H7 (cell line): ENCODE measurements at regions not wholly inside any gene's neighbourhood (a gene's known extent, or its start where the extent isn't known, plus 50 kb on each side); places are given as distances from the start of the nearest gene placed in this dataset.

Source experiments
- DNase-seq: peaks from one replicate; pipeline ENCODE4 v3.0.0; 2012
- H3K27me3 ChIP-seq: 2 replicates; pipeline ENCODE4 v1.6.0; 2011; ENCODE audit warnings: mild to moderate bottlenecking, low read length; ENCODE audit not compliant: control insufficient read depth, insufficient read depth
- H3K36me3 ChIP-seq: replicated peaks from 2 replicates; pipeline ENCODE4 v1.5.1; 2011; ENCODE audit warnings: low read length; ENCODE audit not compliant: control insufficient read depth, insufficient read depth
- H3K4me3 ChIP-seq: 2 replicates; pipeline ENCODE4 v1.5.1; 2011; ENCODE audit warnings: low read depth, mild to moderate bottlenecking, control low read depth, low read length, moderate library complexity; ENCODE audit not compliant: insufficient read depth

DNA sequence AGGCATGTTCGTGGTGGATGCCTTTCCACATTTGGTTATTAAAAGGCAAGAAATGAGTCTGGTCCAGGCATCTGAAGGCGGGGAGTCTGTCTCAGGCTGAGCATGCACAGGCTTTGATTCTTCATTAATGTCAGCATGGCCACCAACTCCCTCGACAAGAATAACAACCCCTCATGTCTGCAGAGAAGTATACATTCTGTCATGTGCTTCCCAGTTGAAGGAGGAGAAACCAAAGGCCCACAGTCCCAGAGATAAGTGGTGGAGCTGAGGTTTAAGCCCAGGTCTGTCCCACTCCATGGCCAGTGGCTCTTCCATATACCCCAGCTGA is 61.6 kb upstream of the LAPTM5 start:
- DNase-seq = no peak
- H3K27me3 ChIP-seq = peaks cover 6% of the 10 kb centered on the region
- H3K36me3 ChIP-seq = no peaks in the 10 kb centered on the region
- H3K4me3 ChIP-seq = no peak overlapping the region

GRCh38 chr1:30818568-30819243 is 61.1 kb upstream of the LAPTM5 start:
- H3K36me3 ChIP-seq = no peaks in the 10 kb centered on the region
- no peak for DNase-seq
- peaks cover 6% of the 10 kb centered on the region for H3K27me3 ChIP-seq
- H3K4me3 ChIP-seq = no peak overlapping the region

GRCh38 chr1:30817548-30817947 is 60.0 kb upstream of the LAPTM5 start:
- H3K36me3 ChIP-seq = no peaks in the 10 kb centered on the region
- no peak for DNase-seq
- no peaks in the 10 kb centered on the region; the same call in 1 of the 2 replicates for H3K27me3 ChIP-seq
- no peak overlapping the region for H3K4me3 ChIP-seq

GRCh38 chr1:30817077-30817438 is 59.5 kb upstream of the LAPTM5 start:
- H3K4me3 ChIP-seq = no peak overlapping the region
- no peaks in the 10 kb centered on the region for H3K36me3 ChIP-seq
- no peak for DNase-seq

GRCh38 chr1:30816211-30817076 is 58.9 kb upstream of the LAPTM5 start:
- no peaks in the 10 kb centered on the region for H3K36me3 ChIP-seq
- no peak overlapping the region for H3K4me3 ChIP-seq
- peak; percentile 96 for DNase-seq
- no peaks in the 10 kb centered on the region; the same call in 1 of the 2 replicates for H3K27me3 ChIP-seq

More at GRCh38 chr1:30817077-30817438, 59.5 kb upstream of the LAPTM5 start:
- no peaks in the 10 kb centered on the region; the same call in 1 of the 2 replicates for H3K27me3 ChIP-seq

GRCh38 chr1:30815556-30815955 is 58.0 kb upstream of the LAPTM5 start:
- H3K36me3 ChIP-seq = no peaks in the 10 kb centered on the region
- H3K4me3 ChIP-seq = no peak overlapping the region
- no peaks in the 10 kb centered on the region; the same call in 1 of the 2 replicates for H3K27me3 ChIP-seq
- no peak for DNase-seq

DNA sequence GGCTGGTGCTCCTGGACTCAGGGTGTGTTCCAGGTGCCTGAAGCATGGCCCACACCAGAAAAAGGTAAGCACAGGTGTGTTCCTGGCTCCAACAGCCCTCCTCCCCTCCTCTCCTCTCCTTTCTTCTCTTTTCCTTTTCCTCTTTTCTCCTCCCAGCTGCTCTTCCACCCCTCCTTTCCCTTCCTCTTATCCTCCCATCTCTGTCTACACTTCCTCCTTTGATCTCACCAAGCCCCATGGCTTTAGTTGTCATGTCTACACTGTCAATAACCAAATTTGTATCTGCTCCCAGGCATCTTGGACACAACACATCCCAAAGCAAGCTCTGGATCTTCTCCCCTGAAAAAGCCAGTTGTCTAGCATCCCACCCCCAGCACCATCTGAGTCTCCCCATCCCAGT is 56.7 kb upstream of the LAPTM5 start:
- H3K4me3 ChIP-seq = no peak overlapping the region
- H3K36me3 ChIP-seq = no peaks in the 10 kb centered on the region
- DNase-seq = no peak
- no peaks in the 10 kb centered on the region; the same call in 1 of the 2 replicates for H3K27me3 ChIP-seq

DNA sequence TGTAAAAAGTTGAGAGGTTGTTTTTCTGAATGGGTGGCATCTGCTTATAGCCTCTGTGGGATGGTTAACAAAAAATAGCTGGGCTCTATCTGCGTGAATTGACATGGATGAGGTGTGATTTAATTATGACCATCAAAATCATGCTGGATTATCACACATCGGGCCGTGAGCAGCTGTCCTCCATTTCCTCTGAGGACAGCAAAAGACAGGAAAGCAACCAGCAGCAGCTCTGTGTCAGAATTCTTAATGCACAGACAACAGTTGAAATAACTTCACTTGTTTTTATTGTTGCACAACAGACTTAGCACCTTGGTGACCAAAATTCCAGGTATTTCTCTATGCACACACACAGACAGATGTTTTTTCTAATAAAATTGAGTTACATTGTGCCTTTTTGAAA is 54.5 kb upstream of the LAPTM5 start:
- no peaks in the 10 kb centered on the region; the same call in 1 of the 2 replicates for H3K27me3 ChIP-seq
- no peak overlapping the region for H3K4me3 ChIP-seq
- H3K36me3 ChIP-seq = no peaks in the 10 kb centered on the region
- no peak for DNase-seq

- Histone ChIP-seq H3K27me3 (no peaks in the 10 kb centered on the region; the same call in 1 of the 2 replicates), H3K36me3 (no peaks in the 10 kb centered on the region), H3K4me3 (no peak overlapping the region)
- DNase-seq = no peak
These were observed 53.6 kb upstream of the LAPTM5 start for GRCh38 chr1:30811187-30811586.

DNA sequence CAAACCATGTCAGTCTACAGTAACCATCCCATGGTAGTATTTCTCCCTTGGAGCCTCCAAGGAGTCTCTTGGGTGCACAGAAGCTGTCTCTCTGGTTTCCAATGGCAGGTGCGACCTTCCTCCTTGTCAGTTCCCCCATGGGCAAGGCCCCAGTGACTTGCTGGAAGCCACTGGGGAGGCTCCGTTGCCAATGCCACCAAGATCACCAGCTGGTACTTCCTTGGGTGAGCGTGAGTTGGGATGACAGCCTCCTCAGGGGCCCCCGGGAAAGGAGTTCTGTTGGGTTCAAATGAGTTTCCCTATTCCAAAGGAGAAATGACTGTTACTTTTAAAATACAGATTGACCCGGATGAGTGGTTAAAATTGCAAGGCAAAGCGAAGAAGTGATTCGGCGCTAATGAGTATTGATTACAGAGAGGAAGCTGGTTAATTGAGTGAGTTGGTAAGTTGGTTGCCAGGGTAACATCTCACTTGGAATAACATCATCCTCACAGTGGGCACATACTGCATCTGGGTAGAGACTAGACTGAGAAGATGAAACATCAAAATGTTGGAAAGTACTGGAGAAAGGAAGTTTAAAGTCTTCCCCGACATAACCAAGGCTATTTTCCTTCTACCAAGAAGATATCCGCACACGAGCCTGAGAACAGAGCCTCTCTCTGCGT is 53.0 kb upstream of the LAPTM5 start:
- H3K4me3 ChIP-seq = no peak overlapping the region
- DNase-seq = no peak
- no peaks in the 10 kb centered on the region for H3K36me3 ChIP-seq
- H3K27me3 ChIP-seq = no peaks in the 10 kb centered on the region; the same call in 1 of the 2 replicates

GRCh38 chr1:30809514-30810263 is 52.1 kb upstream of the LAPTM5 start:
- Histone ChIP-seq H3K27me3 (no peaks in the 10 kb centered on the region; the same call in 1 of the 2 replicates), H3K4me3 (no peak overlapping the region), H3K36me3 (no peaks in the 10 kb centered on the region)
- no peak for DNase-seq

- no peaks in the 10 kb centered on the region for H3K27me3 ChIP-seq
- DNase-seq = no peak
- H3K36me3 ChIP-seq = no peaks in the 10 kb centered on the region
- H3K4me3 ChIP-seq = no peak overlapping the region
These were observed 50.6 kb upstream of the LAPTM5 start for GRCh38 chr1:30808067-30808662.

DNA sequence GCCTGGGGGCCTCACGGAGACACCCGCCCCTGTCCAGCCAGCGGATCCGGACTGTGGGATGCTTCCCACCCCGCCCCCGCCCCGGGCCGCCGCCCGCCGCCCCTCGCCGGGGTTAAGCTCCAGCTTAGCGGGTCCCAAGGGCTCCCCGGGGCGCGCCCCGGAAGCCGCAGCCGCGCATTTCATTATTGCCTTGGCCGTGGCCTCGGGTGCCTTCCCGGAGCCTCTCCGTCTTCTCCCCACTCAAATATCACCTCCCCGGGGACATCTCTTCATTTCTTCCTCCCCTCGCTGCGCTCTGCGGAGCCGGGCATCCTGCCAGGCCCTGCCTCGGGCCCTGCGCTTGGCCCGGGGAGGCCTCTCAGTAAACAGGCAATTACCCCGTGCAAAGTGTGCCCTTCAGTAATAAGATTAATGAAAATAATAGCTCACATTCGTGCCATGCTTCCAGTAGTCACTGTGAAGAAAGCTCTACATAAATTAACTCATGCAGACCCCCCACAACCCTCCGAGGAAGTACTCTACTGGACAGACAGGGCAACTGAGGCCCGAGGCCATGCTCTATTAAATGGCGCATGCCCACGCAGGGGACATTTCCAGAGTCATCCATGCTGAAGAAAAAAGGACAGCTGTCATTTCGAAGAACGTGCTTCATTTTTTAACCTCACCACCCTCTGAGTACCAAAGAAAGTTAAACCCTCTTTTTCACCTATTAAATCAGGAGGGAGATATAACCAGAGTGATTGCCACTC is 49.9 kb upstream of the LAPTM5 start:
- Histone ChIP-seq H3K27me3 (no peaks in the 10 kb centered on the region), H3K4me3 (no peak overlapping the region), H3K36me3 (no peaks in the 10 kb centered on the region)
- no peak for DNase-seq
